ENCODE measurements at regions not wholly inside any gene's neighbourhood (a gene's known extent, or its start where the extent isn't known, plus 50 kb on each side); places are given as distances from the start of the nearest gene placed in this dataset.

- no peak for TF ChIP-seq CTCF (IDR thresholded peaks at IDR 0.05; ENCODE audit: low read depth, low read length)
- H3K27ac ChIP-seq (ENCODE audit: low read depth, low read length) = no peak overlapping the region
- ChIA-PET POLR2A (no interaction called here), CTCF (interaction anchor here (1.7 kb wide), 1 partner anchor 615 kb away, joined by 4 read pairs; no protein-coding TSS in a partner anchor)
- no peak for DNase-seq (ENCODE audit: low read depth, low spot score)
- H3K27me3 ChIP-seq (ENCODE audit: control insufficient read depth, insufficient read depth, low read length) = peaks cover 13% of the 10 kb centered on the region
- no peak overlapping the region for H3K4me3 ChIP-seq (ENCODE audit: low read depth, low read length)
- H3K9me3 ChIP-seq (ENCODE audit: control insufficient read depth, insufficient read depth, low read length) = peaks cover 28% of the 10 kb centered on the region
These were observed 93.2 kb upstream of the PRR5 start for GRCh38 chr22:44608597-44609399.

GRCh38 chr22:44606126-44606525, 95.9 kb upstream of the PRR5 start:
- Histone ChIP-seq H3K27ac (ENCODE audit: low read depth, low read length) (no peak overlapping the region), H3K27me3 (ENCODE audit: control insufficient read depth, insufficient read depth, low read length) (peaks cover 20% of the 10 kb centered on the region), H3K4me3 (ENCODE audit: low read depth, low read length) (no peak overlapping the region), H3K9me3 (ENCODE audit: control insufficient read depth, insufficient read depth, low read length) (peaks cover 11% of the 10 kb centered on the region)
- no peak for TF ChIP-seq CTCF (IDR thresholded peaks at IDR 0.05; ENCODE audit: low read depth, low read length)
- DNase-seq (ENCODE audit: low read depth, low spot score) = no peak
- ChIA-PET POLR2A (no interaction called here), CTCF (no interaction called here)

- no peak for TF ChIP-seq CTCF (IDR thresholded peaks at IDR 0.05; ENCODE audit: low read depth, low read length)
- ChIA-PET CTCF (no interaction called here), POLR2A (no interaction called here)
- no peak overlapping the region for H3K4me3 ChIP-seq (ENCODE audit: low read depth, low read length)
- no peak overlapping the region for H3K27ac ChIP-seq (ENCODE audit: low read depth, low read length)
- H3K9me3 ChIP-seq (ENCODE audit: control insufficient read depth, insufficient read depth, low read length) = peaks cover 6% of the 10 kb centered on the region
- peaks cover 20% of the 10 kb centered on the region for H3K27me3 ChIP-seq (ENCODE audit: control insufficient read depth, insufficient read depth, low read length)
- DNase-seq (ENCODE audit: low read depth, low spot score) = no peak
These were observed 96.5 kb upstream of the PRR5 start for GRCh38 chr22:44605486-44605885.

- Histone ChIP-seq H3K9me3 (ENCODE audit: control insufficient read depth, insufficient read depth, low read length) (peaks cover 6% of the 10 kb centered on the region), H3K27ac (ENCODE audit: low read depth, low read length) (no peak overlapping the region), H3K27me3 (ENCODE audit: control insufficient read depth, insufficient read depth, low read length) (peaks cover 20% of the 10 kb centered on the region), H3K4me3 (ENCODE audit: low read depth, low read length) (no peak overlapping the region)
- no peak for DNase-seq (ENCODE audit: low read depth, low spot score)
- CTCF ChIA-PET = no interaction called here
- TF ChIP-seq CTCF (IDR thresholded peaks at IDR 0.05; ENCODE audit: low read depth, low read length) = no peak
- POLR2A ChIA-PET = no interaction called here
These were observed 97.0 kb upstream of the PRR5 start for GRCh38 chr22:44604991-44605390.

GRCh38 chr22:44604455-44604854, 97.5 kb upstream of the PRR5 start:
- Histone ChIP-seq H3K4me3 (ENCODE audit: low read depth, low read length) (no peak overlapping the region), H3K9me3 (ENCODE audit: control insufficient read depth, insufficient read depth, low read length) (peaks cover under 1% of the 10 kb centered on the region; the same call in 1 of the 2 replicates), H3K27ac (ENCODE audit: low read depth, low read length) (no peak overlapping the region), H3K27me3 (ENCODE audit: control insufficient read depth, insufficient read depth, low read length) (peaks cover 20% of the 10 kb centered on the region)
- POLR2A ChIA-PET = no interaction called here
- CTCF ChIA-PET = no interaction called here
- DNase-seq (ENCODE audit: low read depth, low spot score) = no peak
- TF ChIP-seq CTCF (IDR thresholded peaks at IDR 0.05; ENCODE audit: low read depth, low read length) = no peak

All from AG04450 (cell line).